AG08395 (cell line): ENCODE measurements at regions not wholly inside any gene's neighbourhood (a gene's known extent, or its start where the extent isn't known, plus 50 kb on each side); places are given as distances from the start of the nearest gene placed in this dataset.
"Not testable (repeated sequence)": the region's sequence is repeated elsewhere in the genome, so short reads cannot be mapped to it uniquely, and the experiment has no call there.

Experiments used
- DNase-seq: peaks from one replicate; pipeline ENCODE4 v3.0.0; 2012; ENCODE audit warnings: mixed read lengths, low spot score

- no peak for DNase-seq
Observed at GRCh38 chr7:35909870-35910357, 109.1 kb downstream of the SEPTIN7 start.

- not testable (repeated sequence) for DNase-seq
Observed at GRCh38 chr7:35910621-35911020, 109.8 kb downstream of the SEPTIN7 start.

GRCh38 chr7:35913350-35913749, 112.5 kb downstream of the SEPTIN7 start:
- not testable (repeated sequence) for DNase-seq

- not testable (repeated sequence) for DNase-seq
Observed at GRCh38 chr7:35914214-35914613, 113.4 kb downstream of the SEPTIN7 start.

GRCh38 chr7:35915247-35915955, 114.5 kb downstream of the SEPTIN7 start:
- not testable (repeated sequence) for DNase-seq

GRCh38 chr7:35918217-35918616, 117.4 kb downstream of the SEPTIN7 start:
- DNase-seq, result not testable (repeated sequence)

GRCh38 chr7:35919607-35920006, 118.8 kb downstream of the SEPTIN7 start:
- not testable (repeated sequence) for DNase-seq

GRCh38 chr7:35921338-35921737, 120.5 kb downstream of the SEPTIN7 start:
- DNase-seq, result not testable (repeated sequence)

- DNase-seq, result not testable (repeated sequence)
Observed at GRCh38 chr7:35924668-35925067, 123.8 kb downstream of the SEPTIN7 start.

GRCh38 chr7:35926966-35927365, 126.1 kb downstream of the SEPTIN7 start:
- DNase-seq, result not testable (repeated sequence)

- DNase-seq, result not testable (repeated sequence)
Observed at GRCh38 chr7:35931134-35931533, 130.3 kb downstream of the SEPTIN7 start.

GRCh38 chr7:35931551-35931950, 130.7 kb downstream of the SEPTIN7 start:
- not testable (repeated sequence) for DNase-seq

GRCh38 chr7:35940695-35941094, 139.8 kb downstream of the SEPTIN7 start:
- DNase-seq, result not testable (repeated sequence)

GRCh38 chr7:35945621-35946020, 144.8 kb downstream of the SEPTIN7 start:
- DNase-seq, result not testable (repeated sequence)

- not testable (repeated sequence) for DNase-seq
Observed at GRCh38 chr7:35955735-35956134, 154.9 kb downstream of the SEPTIN7 start.

GRCh38 chr7:35956988-35957387, 156.1 kb downstream of the SEPTIN7 start:
- DNase-seq, result not testable (repeated sequence)

GRCh38 chr7:35961260-35961659, 160.4 kb downstream of the SEPTIN7 start:
- DNase-seq, result not testable (repeated sequence)

GRCh38 chr7:35962607-35963006, 161.8 kb downstream of the SEPTIN7 start:
- not testable (repeated sequence) for DNase-seq

GRCh38 chr7:35967366-35968139, 166.7 kb downstream of the SEPTIN7 start:
- DNase-seq, result no peak

- DNase-seq, result no peak
Observed at GRCh38 chr7:35968140-35968940, 167.5 kb downstream of the SEPTIN7 start.

- DNase-seq, result no peak
Observed at GRCh38 chr7:35969066-35969465, 168.2 kb downstream of the SEPTIN7 start.

- DNase-seq, result no peak
Observed at GRCh38 chr7:35970458-35970857, 169.6 kb downstream of the SEPTIN7 start.
